ENCODE measurements at regions not wholly inside any gene's neighbourhood (a gene's known extent, or its start where the extent isn't known, plus 50 kb on each side); places are given as distances from the start of the nearest gene placed in this dataset.

DNA sequence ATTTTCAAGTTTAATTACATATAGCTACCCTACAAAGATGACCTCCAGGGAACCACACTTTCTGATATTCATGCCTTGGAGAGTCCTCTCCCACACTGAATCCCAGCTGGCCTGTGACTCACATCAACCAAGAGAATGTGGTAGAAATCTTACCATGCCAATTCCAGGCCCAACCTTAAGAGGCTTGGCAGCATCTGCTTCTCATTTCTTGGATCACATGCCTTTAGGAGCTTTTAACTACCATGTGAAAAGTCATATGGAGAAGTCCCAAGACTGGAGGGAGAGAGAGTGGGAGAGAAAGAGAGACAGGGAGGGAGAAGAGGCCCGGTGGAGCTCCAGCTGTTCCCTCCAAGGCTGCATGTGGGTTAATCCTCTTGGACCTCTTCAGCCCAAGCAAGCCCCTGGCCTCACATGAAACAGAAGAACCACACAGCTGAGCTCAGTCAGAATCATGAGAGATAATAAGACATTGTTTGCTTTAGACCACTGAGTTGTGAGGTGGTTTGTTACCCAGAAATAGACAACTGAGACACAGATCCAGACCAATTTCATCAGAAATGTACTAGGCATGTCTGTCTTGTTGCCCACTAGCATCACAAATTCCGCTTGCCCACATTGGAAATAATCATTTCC is 190.7 kb downstream of the MTCL1 start:
- Histone ChIP-seq H3K27ac (ENCODE audit: low read depth, low read length) (no peak overlapping the region), H3K4me1 (ENCODE audit: control insufficient read depth, insufficient read depth, low read length) (no peaks in the 10 kb centered on the region), H3K4me3 (ENCODE audit: low read depth, low read length) (no peak overlapping the region), H3K9me3 (ENCODE audit: control insufficient read depth, insufficient read depth, low read length) (peaks cover 2% of the 10 kb centered on the region), H3K27me3 (ENCODE audit: control insufficient read depth, insufficient read depth, low read length) (no peaks in the 10 kb centered on the region), H3K36me3 (ENCODE audit: control insufficient read depth, insufficient read depth, low read length) (no peaks in the 10 kb centered on the region)
- no peak for DNase-seq (ENCODE audit: low read depth in 4 of 6, low spot score in 6 of 6)
- WGBS (ENCODE audit: insufficient coverage), result 0% methylated on average over 1 of the region's 2 CpGs

DNA sequence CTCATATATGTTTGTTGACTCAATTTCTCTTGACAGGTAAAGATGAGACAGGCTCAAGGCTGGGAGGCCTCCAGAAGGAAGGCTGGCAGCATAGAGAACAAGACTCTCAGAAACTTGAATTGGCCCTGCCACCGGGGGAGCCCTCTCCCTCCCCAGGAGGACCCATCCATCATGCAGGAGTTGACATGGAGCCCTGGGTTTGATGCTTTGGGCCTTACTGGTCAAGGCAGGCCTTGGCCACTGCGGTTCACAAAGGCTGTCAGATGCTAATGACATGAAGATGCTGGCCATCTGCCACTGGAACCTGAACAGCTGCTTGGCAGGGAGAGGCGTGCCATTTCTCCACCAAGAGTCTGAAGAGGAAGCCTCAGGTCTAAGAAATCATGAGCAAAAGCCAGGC is 193.6 kb downstream of the MTCL1 start:
- 40% methylated on average over 3 of the region's 3 CpGs for WGBS (ENCODE audit: insufficient coverage)
- DNase-seq (ENCODE audit: low read depth in 4 of 6, low spot score in 6 of 6), result no peak

DNA sequence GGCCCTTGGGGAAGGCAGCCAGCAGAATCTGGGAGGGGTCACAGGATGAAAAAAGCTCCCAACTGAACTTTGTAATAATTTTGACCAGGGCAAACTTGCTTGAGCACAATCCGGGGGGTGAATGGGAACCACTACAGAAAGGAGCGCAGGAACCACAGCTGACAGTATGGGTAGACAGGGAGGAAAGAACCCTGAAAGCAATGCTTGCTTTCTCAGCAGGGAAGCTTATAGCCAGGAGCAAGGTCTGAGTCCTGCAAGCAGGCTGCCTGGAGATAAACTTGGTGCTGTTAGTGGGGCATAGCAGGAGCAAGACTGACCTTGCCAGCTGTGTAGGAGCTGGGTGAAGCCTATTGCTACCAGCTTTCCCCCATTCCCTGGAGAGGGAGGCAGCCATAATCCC is 195.2 kb downstream of the MTCL1 start:
- H3K27me3 ChIP-seq (ENCODE audit: control insufficient read depth, insufficient read depth, low read length), result no peaks in the 10 kb centered on the region
- H3K27ac ChIP-seq (ENCODE audit: low read depth, low read length), result no peak overlapping the region
- peaks cover 4% of the 10 kb centered on the region for H3K9me3 ChIP-seq (ENCODE audit: control insufficient read depth, insufficient read depth, low read length)
- no peaks in the 10 kb centered on the region for H3K4me1 ChIP-seq (ENCODE audit: control insufficient read depth, insufficient read depth, low read length)
- DNase-seq (ENCODE audit: low read depth in 4 of 6, low spot score in 6 of 6), result no peak
- no peak overlapping the region for H3K4me3 ChIP-seq (ENCODE audit: low read depth, low read length)
- WGBS (ENCODE audit: insufficient coverage), result 100% methylated on average over 2 of the region's 2 CpGs
- no peaks in the 10 kb centered on the region for H3K36me3 ChIP-seq (ENCODE audit: control insufficient read depth, insufficient read depth, low read length)

More for the DNA sequence above, 193.6 kb downstream of the MTCL1 start:
- Histone ChIP-seq H3K36me3 (ENCODE audit: control insufficient read depth, insufficient read depth, low read length) (no peaks in the 10 kb centered on the region), H3K27me3 (ENCODE audit: control insufficient read depth, insufficient read depth, low read length) (no peaks in the 10 kb centered on the region), H3K4me3 (ENCODE audit: low read depth, low read length) (no peak overlapping the region), H3K27ac (ENCODE audit: low read depth, low read length) (no peak overlapping the region), H3K9me3 (ENCODE audit: control insufficient read depth, insufficient read depth, low read length) (peaks cover 4% of the 10 kb centered on the region), H3K4me1 (ENCODE audit: control insufficient read depth, insufficient read depth, low read length) (no peaks in the 10 kb centered on the region)

DNA sequence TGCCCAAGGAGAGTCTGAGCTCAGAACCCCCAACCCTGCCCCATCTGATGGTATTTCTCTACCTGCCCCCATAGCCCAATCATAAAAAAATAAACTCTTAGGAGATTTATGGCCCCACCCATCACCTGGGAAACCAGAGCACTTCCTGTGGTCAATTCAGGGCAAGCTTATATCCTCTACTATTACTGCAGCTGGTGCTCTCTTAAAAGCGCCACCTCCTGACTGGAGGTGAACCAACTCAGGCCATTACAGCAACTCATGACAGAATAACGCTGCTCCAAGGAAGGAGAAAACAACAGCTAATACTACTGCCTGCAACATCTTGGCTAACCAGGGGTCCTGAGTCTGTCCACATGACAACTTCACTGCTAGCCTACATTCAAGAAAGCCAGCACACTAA is 195.7 kb downstream of the MTCL1 start:
- Histone ChIP-seq H3K27ac (ENCODE audit: low read depth, low read length) (no peak overlapping the region), H3K4me1 (ENCODE audit: control insufficient read depth, insufficient read depth, low read length) (no peaks in the 10 kb centered on the region), H3K4me3 (ENCODE audit: low read depth, low read length) (no peak overlapping the region), H3K27me3 (ENCODE audit: control insufficient read depth, insufficient read depth, low read length) (no peaks in the 10 kb centered on the region), H3K36me3 (ENCODE audit: control insufficient read depth, insufficient read depth, low read length) (no peaks in the 10 kb centered on the region), H3K9me3 (ENCODE audit: control insufficient read depth, insufficient read depth, low read length) (peaks cover 4% of the 10 kb centered on the region)
- DNase-seq (ENCODE audit: low read depth in 4 of 6, low spot score in 6 of 6), result no peak
- WGBS (ENCODE audit: insufficient coverage), result 95% methylated on average over 2 of the region's 2 CpGs

DNA sequence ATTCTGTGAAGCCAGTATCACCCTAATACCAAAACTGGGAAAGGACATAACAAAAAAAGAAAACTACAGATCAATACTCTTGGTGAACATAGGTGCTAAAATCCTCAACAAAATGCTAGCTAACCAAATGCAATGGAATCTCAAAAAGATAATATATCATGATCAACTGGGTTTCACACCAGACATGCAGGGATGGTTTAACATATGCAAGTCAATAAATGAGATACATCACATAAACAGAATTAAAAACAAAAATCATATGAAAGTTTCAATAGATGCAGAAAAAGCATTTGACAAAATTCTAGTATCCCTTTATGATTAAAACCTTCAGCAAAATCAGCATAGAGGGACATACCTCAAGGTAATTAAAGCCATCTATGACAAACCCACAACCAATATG is 198.2 kb upstream of the NDUFV2 start:
- H3K4me1 ChIP-seq (ENCODE audit: control insufficient read depth, insufficient read depth, low read length), result no peaks in the 10 kb centered on the region
- peaks cover 6% of the 10 kb centered on the region for H3K9me3 ChIP-seq (ENCODE audit: control insufficient read depth, insufficient read depth, low read length)

DNA sequence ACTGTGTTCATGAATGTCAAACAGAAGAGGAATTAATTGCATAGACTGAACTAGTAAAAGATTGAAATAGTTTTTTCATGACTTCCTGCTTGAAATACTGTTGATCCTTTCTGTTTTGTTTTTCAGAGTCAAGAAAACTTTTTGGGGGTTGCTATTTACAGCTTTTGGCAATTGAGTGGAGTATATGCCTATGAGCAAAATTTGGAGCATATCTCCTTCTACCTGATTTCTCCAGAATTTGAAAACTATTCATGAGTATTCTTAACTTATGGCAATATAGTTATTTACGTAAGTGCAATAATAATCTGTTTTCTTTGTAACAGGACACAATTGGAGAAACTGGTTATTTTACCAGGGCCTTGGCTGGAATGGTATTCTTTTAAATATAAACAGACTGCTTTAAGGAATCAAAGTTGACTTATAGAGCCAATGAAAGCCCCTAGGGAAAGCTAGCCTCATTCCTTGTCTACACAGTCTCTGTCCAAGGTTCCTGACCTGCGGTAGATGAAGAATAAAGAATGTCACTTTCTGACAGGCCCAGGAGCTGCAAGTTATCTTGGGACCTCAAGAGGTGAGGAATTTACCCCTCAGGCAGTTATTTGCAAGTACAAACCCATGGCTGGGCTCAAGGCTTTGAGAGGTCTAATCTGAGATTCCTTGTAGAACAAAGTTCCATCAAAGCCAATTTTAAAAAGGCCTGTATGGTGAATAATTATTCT is 193.5 kb upstream of the NDUFV2 start:
- no peak overlapping the region for H3K4me3 ChIP-seq (ENCODE audit: low read depth, low read length)
- peaks cover 5% of the 10 kb centered on the region for H3K4me1 ChIP-seq (ENCODE audit: control insufficient read depth, insufficient read depth, low read length)
- no peak for DNase-seq (ENCODE audit: low read depth in 4 of 6, low spot score in 6 of 6)
- no CpG with 5 or more reads among the region's 2 CpGs for WGBS (ENCODE audit: insufficient coverage)
- peaks cover 2% of the 10 kb centered on the region for H3K9me3 ChIP-seq (ENCODE audit: control insufficient read depth, insufficient read depth, low read length)
- H3K27me3 ChIP-seq (ENCODE audit: control insufficient read depth, insufficient read depth, low read length), result no peaks in the 10 kb centered on the region
- no peak overlapping the region for H3K27ac ChIP-seq (ENCODE audit: low read depth, low read length)
- no peaks in the 10 kb centered on the region for H3K36me3 ChIP-seq (ENCODE audit: control insufficient read depth, insufficient read depth, low read length)

More for the DNA sequence above, 198.2 kb upstream of the NDUFV2 start:
- no peaks in the 10 kb centered on the region for H3K36me3 ChIP-seq (ENCODE audit: control insufficient read depth, insufficient read depth, low read length)
- H3K4me3 ChIP-seq (ENCODE audit: low read depth, low read length), result no peak overlapping the region
- no peaks in the 10 kb centered on the region for H3K27me3 ChIP-seq (ENCODE audit: control insufficient read depth, insufficient read depth, low read length)
- no peak for DNase-seq (ENCODE audit: low read depth in 4 of 6, low spot score in 6 of 6)
- no peak overlapping the region for H3K27ac ChIP-seq (ENCODE audit: low read depth, low read length)

DNA sequence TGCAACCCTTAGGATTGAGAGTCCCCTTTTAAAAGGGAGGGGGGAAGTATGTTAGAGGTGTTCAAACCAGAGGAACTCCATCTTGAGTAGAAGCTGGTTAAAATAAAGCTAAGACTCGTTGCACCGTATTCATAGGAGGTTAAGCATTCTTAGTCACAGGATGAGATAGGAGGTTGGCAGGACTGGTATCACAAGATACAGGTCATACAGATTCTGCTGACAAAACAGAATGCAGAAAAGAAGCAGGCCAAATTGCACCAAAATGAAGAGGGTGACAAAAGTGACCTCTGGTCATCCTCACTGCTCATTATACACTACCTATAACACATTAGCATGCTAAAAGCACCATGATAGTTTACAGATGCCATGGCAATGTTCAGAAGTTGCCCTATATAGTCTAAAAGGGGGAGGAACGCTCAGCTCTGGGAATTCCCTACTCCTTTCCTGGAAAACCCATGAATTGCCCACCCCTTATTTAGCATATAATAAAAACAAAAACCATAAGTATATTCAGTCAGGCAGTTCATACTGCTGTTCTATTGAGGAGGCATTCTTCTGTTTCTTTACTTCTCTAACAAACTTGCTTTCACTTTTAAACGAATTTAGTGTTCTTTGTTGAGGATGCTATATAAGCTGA is 192.2 kb upstream of the NDUFV2 start:
- Histone ChIP-seq H3K27ac (ENCODE audit: low read depth, low read length) (no peak overlapping the region), H3K4me1 (ENCODE audit: control insufficient read depth, insufficient read depth, low read length) (peaks cover 5% of the 10 kb centered on the region), H3K4me3 (ENCODE audit: low read depth, low read length) (no peak overlapping the region), H3K27me3 (ENCODE audit: control insufficient read depth, insufficient read depth, low read length) (no peaks in the 10 kb centered on the region), H3K9me3 (ENCODE audit: control insufficient read depth, insufficient read depth, low read length) (peaks cover 2% of the 10 kb centered on the region), H3K36me3 (ENCODE audit: control insufficient read depth, insufficient read depth, low read length) (no peaks in the 10 kb centered on the region)
- DNase-seq (ENCODE audit: low read depth in 4 of 6, low spot score in 6 of 6), result no peak
- WGBS (ENCODE audit: insufficient coverage), result 100% methylated on average over 2 of the region's 4 CpGs

DNA sequence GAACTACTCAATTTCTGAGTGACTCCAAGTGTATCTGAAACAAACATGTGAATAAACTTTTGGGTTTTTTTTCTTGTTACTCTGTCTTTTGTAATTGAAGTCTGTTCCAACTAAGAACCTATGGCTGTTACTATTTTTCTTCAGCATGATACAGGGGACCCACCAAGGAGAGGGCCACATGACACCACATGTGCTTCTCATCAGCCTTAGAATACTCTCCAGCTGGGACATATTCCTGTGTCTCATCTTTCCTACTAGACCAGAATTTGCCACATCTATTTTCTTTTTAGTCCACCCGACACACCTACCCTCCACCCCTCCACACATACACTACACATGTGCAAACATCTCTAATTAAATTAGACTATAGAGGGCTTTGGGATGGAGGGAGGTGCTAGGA is 191.7 kb upstream of the NDUFV2 start:
- no peaks in the 10 kb centered on the region for H3K36me3 ChIP-seq (ENCODE audit: control insufficient read depth, insufficient read depth, low read length)
- no peaks in the 10 kb centered on the region for H3K27me3 ChIP-seq (ENCODE audit: control insufficient read depth, insufficient read depth, low read length)
- no peak overlapping the region for H3K27ac ChIP-seq (ENCODE audit: low read depth, low read length)
- H3K4me3 ChIP-seq (ENCODE audit: low read depth, low read length), result no peak overlapping the region
- DNase-seq (ENCODE audit: low read depth in 4 of 6, low spot score in 6 of 6), result no peak
- H3K4me1 ChIP-seq (ENCODE audit: control insufficient read depth, insufficient read depth, low read length), result peaks cover 5% of the 10 kb centered on the region
- peaks cover 2% of the 10 kb centered on the region for H3K9me3 ChIP-seq (ENCODE audit: control insufficient read depth, insufficient read depth, low read length)
- no CpG with 5 or more reads among the region's 1 CpG for WGBS (ENCODE audit: insufficient coverage)

DNA sequence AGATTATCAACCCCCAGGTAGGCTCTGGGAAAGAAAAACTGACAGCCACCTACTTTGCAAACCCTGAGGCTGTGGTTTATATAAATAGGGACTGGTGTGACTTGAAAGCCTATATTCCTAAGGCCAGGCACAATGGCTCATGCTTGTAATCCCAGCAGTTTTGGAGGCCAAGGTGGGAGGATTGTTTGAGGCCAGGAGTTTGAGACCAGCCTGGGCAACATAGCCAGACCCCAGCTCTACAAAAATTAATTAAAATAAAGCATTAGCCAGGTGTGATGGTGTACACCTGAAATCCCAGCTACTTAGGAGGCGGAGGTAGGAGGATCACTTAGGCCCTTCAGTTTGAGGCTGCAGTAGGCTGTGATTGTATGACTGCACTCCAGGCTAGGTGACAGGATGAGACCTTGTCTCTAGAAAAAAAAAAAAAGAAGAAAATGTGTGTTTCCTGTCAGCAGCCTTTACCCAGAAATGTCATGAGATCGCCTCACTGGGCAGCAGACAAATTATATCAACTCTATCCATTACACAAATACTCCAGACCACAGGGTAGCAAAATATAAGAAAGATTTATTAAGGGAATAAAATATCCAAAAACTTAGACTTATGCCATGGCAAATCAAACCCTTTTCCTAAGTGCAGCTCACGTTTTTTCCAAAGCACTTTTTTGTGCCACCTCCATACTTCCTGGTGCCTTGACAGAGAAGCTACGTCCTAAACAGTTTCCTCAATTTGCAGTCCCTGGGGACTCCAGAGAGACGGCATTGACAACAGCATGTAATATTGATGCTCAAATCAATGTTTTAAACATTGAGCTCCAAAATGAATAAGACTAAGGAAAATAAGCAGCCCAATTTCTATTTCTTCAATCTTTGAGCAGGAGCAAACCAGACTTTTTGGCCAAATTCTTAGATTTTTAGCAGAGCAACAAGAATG is 190.8 kb upstream of the NDUFV2 start:
- H3K9me3 ChIP-seq (ENCODE audit: control insufficient read depth, insufficient read depth, low read length), result peaks cover 2% of the 10 kb centered on the region
- H3K27ac ChIP-seq (ENCODE audit: low read depth, low read length), result no peak overlapping the region
- H3K36me3 ChIP-seq (ENCODE audit: control insufficient read depth, insufficient read depth, low read length), result no peaks in the 10 kb centered on the region
- H3K27me3 ChIP-seq (ENCODE audit: control insufficient read depth, insufficient read depth, low read length), result no peaks in the 10 kb centered on the region
- no peak for DNase-seq (ENCODE audit: low read depth in 4 of 6, low spot score in 6 of 6)
- 87% methylated on average over 4 of the region's 5 CpGs for WGBS (ENCODE audit: insufficient coverage)
- no peak overlapping the region for H3K4me3 ChIP-seq (ENCODE audit: low read depth, low read length)
- peaks cover 5% of the 10 kb centered on the region for H3K4me1 ChIP-seq (ENCODE audit: control insufficient read depth, insufficient read depth, low read length)

Data from spinal cord (tissue), 9 donors.